Neural progenitor cell (in vitro differentiated cells): ENCODE measurements at regions not wholly inside any gene's neighbourhood (a gene's known extent, or its start where the extent isn't known, plus 50 kb on each side); places are given as distances from the start of the nearest gene placed in this dataset.

Experiments
- EZH2 ChIP-seq: fragments of 200-600 bp; sonication (generic); IDR thresholded peaks from 2 replicates; pipeline ENCODE4 v1.6.1; 2017; ENCODE audit warnings: antibody characterized with exemption, mild to moderate bottlenecking, moderate library complexity
- TF ChIP-seq, protein P1 (sequence below): fragments of 200-600 bp; sonication (generic); IDR thresholded peaks from 2 replicates; pipeline ENCODE4 v1.5.1; 2017; ENCODE audit warnings: antibody characterized with exemption, mild to moderate bottlenecking

DNA sequence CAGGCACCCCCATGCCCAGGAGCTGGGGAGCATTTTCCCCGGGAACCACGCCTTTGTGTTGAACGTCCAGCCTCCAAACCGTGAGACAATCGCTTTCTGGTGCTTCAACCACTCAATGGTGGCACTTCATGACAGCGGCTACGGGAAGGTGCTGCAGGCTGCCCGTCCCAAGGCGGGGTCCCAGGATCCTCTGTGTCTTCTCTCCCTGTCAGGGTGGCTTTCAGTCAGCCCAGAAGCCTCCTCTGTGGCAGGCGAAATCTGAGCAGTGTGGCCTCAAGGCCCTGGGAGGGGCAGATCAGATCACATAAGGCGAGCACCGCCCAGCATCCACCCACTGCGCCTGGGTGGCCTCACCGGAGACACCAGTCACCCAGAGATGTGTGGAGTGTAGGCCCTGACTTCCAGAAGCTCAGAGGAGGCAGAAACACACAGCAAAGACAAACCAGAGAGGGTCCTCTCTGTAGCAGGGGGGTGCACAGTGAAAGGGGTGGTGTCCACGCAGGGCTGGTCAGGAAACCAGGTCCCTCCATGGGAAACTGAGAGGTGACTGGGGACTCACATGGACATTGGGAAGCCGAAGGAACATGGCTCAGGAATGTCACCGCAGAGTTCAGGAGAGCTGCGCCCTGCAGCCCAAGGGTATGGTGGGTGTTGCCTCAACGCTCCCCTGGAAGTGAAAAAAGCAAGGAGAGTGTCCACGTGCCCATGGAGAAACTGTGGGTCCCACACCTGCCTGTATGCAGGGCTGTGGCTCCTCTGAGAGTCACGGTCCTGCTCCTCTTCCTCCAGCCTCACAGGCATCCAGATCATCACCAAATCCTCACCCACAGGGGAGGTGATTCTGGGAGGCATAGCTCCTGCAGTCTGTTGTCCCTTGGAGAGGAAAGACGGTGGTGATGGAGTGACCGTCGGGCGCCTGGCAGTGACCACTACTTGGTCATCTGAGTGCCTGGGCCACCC lies 1420.7 kb downstream of the TBC1D22A start:
- TF ChIP-seq, protein P1, sequence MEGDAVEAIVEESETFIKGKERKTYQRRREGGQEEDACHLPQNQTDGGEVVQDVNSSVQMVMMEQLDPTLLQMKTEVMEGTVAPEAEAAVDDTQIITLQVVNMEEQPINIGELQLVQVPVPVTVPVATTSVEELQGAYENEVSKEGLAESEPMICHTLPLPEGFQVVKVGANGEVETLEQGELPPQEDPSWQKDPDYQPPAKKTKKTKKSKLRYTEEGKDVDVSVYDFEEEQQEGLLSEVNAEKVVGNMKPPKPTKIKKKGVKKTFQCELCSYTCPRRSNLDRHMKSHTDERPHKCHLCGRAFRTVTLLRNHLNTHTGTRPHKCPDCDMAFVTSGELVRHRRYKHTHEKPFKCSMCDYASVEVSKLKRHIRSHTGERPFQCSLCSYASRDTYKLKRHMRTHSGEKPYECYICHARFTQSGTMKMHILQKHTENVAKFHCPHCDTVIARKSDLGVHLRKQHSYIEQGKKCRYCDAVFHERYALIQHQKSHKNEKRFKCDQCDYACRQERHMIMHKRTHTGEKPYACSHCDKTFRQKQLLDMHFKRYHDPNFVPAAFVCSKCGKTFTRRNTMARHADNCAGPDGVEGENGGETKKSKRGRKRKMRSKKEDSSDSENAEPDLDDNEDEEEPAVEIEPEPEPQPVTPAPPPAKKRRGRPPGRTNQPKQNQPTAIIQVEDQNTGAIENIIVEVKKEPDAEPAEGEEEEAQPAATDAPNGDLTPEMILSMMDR: no peak
- no peak for TF ChIP-seq EZH2
